GM18870 (cell line): ENCODE measurements at regions not wholly inside any gene's neighbourhood (a gene's known extent, or its start where the extent isn't known, plus 50 kb on each side); places are given as distances from the start of the nearest gene placed in this dataset.
"Not testable (repeated sequence)": the region's sequence is repeated elsewhere in the genome, so short reads cannot be mapped to it uniquely, and the experiment has no call there.

ENCODE experiments used
- ATAC-seq: cut with Tn5 transposase; IDR thresholded peaks from one replicate; pipeline ENCODE4 v1.9.1; 2021; ENCODE audit warnings: moderate library complexity; ENCODE audit not compliant: unreplicated experiment

DNA sequence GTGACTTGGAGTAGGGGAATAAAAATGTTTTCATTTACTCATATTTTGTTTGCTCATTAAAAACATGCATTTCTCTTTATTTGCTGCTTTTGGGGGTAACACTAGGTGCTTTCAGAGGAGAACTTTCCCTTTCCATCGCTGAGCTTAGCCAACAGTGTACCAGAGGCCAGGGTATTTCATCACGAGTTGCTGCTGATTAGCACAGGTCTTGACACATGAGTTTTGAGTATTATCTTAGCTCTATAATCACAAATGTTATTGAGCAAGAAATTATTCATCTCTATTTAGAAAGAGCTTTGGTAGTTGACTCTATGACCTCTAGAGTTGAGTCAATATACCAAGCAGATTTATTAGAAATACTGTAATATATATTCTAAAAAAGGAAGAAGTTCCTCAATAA lies 375.9 kb downstream of the NXPH1 start:
- no peak for ATAC-seq

DNA sequence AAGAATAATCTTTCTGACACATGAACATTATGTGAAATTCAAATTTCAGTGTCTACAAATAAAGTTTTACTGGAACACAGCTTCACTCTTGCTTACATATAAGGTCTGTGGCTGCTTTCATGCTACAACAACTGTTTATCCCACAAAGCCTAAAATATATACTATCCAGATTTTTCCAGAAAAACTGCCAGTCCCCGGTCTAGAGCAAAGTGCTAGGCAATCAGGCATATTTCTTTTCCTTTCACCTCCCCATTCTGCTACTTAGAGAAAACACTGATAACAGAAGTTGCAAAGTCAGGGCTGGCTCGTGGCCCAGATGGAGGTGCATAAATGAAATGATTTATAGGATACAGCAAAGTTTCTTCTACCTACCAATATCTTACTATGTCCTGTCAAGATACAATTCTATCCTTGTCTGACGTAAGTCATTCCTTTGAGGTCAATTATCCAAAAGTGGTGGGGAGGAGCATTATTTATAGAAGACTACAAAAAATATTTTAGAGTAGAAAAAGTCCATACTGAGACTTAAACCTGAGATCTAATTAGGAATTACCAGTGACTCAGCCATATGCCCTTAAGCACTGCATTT lies 384.1 kb downstream of the NXPH1 start:
- no peak for ATAC-seq

DNA sequence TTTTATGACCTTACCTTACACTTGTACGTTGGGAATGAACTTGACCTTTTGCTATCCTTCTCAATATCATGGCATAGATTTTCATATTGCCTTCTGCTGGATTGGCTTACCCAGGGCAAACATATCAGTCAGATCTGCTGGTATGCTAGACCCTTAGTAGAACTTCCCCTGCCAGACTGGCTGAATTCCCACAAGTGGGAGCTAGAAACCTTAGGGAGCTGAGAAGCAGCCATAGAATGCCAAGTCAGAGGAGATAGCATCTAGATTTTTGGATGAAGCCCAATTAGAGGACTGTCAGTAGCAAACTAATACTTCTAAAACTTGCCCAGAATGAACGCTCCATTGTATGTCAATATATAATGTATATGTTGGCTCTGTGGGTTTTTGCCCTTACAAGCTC lies 385.0 kb downstream of the NXPH1 start:
- ATAC-seq = no peak

DNA sequence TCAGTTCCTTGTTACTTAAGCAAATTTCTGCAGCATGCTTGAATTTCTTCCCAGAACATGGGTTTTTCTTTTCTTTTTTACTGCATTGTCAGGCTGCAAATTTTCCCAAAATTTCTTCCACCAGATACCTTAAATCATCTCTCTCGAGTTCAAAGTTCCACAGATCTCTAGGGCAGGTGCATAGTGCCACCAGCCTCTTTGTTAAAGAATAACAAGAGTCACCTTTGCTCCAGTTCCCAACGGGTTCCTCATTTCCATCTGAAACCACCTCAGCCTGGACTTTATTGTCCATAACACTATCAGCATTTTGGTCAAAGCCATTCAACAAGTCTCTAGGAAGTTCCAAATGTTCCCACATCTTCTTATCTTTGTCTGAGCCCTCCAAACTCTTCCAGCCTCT lies 389.2 kb downstream of the NXPH1 start:
- no peak for ATAC-seq

DNA sequence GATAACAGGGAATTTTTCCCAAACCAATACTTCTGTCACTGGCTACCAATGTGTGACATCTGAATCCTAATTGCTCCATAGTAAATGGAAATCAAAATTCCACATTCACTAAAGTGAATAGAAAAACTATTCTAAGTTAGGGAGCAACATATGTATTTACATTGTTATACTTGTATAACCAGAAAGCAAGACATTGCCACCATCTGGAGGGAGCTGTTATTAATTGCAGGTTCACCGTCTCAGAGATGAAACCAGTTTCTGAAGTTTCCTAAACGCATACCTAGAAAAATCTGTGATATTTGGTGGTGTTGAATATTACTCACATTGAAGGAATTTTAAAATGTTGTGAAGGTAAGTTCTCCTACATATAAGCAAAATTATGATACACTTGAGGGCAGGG lies 390.1 kb downstream of the NXPH1 start:
- ATAC-seq = no peak

DNA sequence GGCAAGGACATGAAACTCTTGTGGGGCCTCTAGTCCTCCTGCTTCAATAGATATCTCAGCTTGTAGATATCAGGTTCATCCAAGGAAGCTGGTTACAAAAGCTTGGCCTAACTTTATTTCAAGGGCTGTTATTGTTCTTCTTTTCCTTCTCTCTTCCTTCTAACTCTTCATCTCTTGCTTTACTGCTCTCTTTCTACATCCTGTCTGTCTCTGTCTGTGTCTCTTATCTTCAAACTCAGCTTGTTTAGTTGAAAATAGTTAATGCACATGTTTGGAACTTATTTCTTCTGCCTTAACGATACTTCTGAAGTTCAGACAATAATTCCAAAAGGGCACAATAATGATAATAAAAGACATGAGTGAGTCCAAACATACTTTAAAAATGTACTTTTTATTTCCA lies 393.9 kb downstream of the NXPH1 start:
- ATAC-seq = no peak

DNA sequence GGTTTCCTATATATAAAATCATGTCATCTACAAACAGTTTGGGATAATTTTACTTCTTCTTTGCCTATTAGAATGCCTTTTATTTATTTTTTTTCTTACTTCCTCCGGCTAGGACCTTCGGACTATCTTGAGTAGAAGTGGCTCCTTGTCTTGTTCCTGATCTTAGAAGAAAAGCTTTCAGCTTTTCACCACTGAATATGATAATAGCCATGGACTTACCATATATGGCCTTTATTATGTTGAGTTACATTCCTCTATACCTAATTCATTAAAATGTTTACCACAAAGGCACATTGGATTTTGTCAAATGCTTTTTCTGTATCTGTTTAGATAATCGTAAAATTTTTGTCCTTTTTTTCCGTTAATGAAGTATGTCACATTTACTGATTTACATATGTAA lies 395.7 kb downstream of the NXPH1 start:
- no peak for ATAC-seq

DNA sequence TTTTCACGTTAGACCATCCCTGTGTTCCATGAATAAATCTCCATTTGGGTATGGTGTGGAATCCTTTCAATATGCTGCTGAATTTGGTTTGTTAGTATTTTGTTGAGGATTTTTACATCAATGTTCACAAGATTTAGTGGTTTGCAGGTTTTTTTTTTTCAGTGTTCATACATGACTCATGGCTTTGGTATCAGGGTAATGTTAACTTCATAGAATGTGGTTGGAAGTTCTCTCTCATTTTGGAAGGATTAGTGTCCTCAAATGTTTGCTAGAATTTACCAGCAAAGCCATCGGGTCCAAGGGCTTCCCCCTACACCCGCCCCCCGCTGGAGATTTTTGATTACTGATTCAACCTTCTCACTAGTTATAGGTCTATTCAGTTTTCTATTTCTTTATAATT lies 398.0 kb downstream of the NXPH1 start:
- no peak for ATAC-seq

DNA sequence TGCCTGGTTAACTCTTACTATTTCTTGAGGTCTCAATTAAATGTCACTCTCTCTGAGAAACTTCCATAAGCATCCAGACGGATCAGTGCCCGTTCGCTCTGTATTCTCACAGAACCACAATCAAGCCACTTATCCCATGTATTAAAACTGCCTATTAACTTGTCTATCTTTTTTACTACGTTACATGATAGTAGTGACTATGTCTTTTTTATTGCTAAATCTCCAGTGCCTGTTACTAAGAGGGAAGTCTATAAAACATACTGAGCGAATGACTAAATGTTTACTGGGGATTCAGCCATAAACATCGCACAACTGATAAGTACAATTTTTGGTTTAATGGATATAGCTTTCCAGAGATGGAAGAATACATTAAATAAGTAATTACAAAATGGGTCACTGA lies 399.9 kb downstream of the NXPH1 start:
- no peak for ATAC-seq

DNA sequence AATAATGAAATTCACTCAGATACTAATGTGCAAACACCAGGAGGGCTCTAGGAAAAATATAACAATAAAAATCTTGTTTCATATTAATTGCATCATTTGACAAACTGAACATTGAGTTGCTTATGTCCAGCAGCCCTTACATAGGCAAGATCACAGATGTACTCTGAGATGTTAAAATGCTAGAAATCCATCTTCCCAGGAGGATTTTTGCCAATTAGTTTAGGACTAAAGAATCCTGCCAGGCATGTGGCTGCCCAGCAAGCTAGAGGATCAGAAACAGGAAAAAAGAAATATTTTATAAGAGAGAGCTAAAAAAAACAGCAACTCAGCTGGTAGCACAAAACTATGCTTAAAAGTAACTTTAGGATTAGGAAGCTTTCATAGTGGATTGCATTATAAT lies 407.8 kb downstream of the NXPH1 start:
- no peak for ATAC-seq

DNA sequence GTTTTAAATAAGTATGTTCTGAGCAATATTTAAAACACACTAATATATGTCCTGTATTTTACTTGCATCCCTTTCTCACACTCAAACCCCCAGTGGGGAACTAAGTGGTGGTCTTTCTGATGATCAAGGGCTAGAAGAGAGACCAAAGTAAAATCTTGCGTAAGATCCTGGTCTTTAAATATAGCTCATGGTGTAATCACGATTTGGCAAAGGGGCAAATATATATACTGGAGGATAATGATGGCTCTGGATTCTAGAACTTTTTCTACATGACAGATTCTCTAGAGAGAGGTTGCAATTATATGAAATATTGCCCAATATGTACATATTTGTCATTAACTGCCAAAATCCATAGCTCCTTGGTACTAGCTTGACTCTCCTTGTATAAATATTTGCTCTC lies 438.3 kb downstream of the NXPH1 start:
- no peak for ATAC-seq

DNA sequence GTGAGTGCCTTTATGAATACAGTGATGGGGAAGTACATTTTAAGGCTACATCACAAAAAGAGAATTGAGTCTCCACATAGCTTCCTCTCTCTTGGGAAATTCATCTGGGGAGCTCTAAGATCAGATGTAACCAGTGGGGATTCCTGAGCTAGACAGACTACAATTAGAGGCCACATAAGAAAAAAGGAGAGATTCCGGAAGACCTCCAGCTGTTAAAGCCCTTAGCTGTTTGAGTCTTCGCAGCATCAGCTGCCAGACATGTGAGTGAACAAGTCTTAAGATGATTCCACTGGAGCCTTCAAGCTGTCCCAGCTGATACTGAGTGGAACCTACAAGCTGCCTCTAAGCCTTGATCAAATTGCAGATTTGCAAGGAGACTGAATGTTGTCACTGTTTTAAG lies 448.5 kb downstream of the NXPH1 start:
- ATAC-seq = no peak

DNA sequence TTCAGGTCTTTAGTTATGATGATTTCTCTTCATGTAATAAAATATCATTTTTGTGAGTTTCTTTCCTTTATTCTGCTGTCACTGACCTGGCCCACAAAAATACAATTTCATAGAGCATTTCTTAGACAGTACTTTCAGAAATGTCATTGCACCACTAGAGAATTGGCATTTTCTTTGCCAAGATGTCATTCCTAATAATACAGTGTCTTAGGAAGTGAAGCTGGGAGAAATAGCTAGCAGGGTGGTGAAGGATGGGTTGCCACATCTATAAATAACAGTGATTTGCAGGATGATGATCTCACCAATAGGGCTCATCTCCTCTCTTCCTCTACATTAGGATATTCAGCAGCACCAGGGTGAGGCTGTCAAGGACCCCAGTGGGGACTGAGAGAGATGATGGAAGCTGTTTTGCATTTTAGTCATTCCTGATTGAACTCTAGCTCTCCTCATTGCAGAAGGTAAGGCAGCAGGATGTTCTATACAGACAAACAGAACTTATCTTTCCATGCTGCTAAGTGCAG lies 452.1 kb downstream of the NXPH1 start:
- no peak for ATAC-seq

DNA sequence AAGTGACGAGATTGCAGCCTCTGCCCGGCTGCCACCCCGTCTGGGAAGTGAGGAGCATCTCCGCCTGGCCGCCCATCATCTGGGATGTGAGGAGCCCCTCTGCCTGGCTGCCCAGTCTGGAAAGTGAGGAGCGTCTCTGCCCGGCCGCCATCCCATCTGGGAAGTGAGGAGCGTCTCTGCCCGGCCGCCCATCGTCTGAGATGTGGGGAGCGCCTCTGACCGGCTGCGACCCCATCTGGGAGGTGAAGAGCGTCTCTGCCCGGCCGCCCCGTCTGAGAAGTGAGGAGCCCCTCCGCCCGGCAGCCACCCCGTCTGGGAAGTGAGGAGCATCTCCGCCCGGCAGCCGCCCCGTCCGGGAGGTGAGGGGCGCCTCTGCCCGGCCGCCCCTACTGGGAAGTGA lies 456.9 kb downstream of the NXPH1 start:
- not testable (repeated sequence) for ATAC-seq

DNA sequence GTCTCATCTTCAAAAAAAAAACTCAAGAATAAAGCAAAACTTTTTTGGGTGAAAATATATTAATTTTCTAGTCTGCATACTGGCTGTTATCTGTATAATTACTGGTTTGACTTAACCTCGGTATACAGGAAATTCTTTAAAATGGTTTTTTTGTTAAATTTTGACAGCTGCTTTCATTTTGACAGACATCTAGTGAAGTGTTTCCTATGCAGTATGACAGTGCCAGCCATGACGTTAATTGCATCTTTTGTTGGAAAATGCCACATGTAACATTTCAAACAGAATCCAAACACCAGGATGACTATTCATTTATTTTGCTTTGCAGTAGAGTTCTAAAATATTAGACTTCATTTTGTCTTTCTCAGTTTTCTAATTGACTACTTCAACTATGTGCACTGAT lies 460.4 kb downstream of the NXPH1 start:
- ATAC-seq = no peak

DNA sequence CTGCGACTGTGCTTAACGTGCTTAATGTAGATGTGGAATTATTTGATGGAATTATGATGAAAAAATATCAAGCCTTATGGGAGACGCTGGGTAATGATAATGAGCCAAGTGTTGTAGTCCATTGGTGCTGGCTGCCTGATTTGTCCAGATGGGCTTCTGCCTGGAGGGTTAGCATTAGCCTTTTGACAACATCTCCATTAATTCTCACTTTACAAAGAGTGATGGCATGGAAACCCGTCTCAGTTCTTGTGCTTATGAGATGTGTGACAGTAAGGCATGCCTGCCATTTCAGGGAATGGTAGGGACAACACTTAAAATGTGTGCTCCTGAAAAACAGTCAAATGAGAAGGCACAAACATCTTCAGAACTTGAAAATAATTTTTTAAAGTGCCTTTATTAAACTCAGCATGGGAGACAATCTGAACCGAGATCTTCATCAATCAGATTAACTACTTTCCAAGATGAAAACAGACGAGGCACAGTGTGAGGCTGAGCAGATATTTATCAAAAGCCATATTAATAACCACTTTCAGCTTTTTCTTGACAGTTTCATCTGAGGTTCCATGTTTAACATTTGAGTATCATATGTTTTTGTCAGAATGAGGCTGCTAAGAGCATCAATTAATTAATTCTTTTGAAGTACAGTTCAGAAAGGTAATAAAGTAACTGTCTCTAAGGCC lies 473.1 kb downstream of the NXPH1 start:
- ATAC-seq = no peak

DNA sequence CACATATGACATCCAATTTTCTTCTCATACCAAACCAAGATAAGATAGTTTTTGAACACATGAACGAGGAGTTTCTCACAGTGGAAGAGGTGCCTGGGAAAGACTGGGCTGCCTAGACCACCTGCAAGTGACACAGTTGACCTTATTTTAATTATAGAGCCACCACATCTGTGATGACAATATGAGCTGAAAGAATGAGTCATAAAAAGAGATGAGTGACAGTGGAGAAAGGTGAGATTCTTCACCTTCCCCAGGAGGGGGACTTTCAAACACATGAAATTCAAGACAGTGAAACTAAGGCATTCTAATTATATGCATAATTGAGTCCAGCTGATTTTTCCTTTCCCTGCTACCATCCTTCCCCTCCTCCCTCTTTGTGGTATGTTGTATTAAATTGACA lies 475.5 kb downstream of the NXPH1 start:
- no peak for ATAC-seq

DNA sequence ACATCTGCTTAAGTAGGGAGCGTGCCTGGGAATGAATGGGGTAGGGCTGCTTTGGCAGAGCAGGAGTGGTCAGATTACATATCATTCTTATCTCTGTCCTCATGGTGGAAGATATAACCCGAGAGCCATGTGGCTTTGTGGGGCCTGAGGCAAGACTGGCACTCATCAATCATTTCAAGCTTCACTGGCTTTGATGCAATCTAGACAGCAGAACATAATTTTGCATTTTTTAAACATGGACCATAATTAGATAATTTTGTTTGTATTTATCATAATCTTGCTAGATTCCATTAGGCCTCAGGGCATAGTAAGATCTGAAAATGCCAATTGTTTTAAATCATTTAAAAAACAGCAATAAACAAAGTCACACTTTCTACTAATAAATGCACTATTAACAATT lies 480.3 kb downstream of the NXPH1 start:
- no peak for ATAC-seq

DNA sequence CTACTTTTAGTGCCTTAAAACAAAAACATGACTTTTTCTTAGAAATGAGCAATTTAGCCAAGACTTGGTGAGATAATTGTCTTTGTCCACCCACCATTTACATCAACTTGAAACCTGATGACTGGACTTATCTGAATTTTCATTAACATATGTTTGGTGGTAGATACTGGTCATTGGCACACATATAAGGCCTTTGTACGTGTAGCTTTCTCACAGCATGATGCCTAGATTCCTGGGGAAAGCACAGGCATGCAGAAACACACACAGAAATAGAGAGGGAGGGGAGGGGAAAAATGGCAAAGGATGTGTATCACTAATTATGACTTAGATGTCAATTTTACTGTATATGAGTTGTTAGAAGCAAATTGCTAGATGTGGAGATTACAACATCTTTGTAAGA lies 488.4 kb downstream of the NXPH1 start:
- no peak for ATAC-seq

DNA sequence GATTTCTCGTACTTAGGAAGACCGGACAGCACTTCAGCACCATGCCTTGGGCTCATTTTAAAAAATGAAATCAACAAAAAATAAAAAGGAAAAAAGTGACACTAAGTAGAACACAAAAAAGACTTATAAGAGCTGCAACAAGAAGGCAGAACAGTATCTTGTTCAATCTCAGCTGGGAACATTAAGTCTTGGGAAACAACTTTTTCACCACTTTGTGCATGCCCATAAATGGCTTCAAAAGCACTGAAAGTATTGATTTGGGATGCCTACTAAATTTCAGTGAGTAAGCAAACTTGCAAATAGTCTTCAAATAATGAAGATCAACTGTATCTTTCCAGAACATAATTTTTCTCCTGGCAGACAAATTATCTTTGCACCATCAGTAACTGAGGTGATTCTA lies 489.3 kb downstream of the NXPH1 start:
- ATAC-seq = no peak

DNA sequence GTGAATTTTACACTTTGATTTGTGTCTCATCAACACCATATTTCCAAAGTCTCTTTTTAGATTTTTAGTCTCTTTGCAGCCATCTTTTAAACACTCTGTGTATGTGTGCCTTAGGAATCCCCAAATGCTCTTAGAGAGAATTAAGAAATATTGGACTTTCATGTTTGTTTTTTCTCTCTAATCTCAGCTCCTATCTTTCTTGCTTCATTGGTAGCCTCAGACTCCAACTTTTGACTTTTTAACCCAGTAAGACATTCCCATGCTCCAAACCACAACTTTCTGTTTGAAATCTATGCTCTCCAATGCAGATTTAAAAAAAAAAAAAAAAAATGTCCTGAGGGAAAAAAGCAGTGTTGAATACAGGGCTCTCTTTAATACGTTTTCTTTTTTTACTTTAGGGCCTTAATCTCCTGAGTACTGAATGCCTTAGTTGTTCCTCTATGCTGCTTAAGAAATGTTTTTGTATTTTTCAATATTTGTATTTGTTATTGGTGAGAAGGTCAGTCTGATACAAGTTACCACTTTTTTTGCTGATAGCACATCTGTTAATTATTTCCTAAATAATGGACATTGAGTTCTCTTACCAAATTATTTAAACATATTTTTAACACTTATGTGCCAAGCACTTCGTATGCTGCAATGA lies 489.9 kb downstream of the NXPH1 start:
- ATAC-seq = no peak

DNA sequence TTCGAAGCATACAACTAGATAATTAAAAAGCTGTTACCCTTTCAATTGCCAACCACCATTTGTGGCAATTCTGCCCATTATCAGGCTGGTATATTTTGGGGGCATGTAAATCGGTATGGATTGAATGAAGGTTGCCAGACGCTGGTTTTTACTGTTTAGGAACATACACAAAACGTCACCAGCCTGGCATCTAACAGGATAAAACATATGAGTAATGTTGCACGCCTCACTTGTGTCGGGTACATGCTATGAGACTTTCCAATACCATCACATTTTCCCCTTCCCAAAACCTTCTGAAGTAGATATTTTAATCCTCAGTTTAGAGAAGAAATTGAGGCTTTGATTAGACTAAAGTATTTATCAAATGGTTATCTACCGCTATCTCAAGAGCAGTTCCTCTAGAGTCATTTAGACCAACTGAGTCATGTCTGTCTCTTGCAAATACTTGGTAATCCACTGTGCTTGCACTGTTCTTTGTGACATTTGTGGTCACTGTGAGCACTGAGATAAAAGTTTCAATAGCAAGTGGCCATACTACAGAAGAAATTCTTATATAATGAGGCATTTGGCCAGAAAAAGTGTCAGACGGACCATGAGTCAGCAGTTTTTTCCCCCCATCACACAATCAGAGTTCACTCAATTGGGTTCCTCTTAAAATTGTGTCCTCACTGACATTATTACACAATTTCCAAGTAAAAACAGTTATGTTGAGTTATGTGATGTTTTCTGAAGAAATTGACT lies 498.7 kb downstream of the NXPH1 start:
- no peak for ATAC-seq
